Fibroblast of skin of scalp (primary cell): ENCODE measurements at regions not wholly inside any gene's neighbourhood (a gene's known extent, or its start where the extent isn't known, plus 50 kb on each side); places are given as distances from the start of the nearest gene placed in this dataset.
A peak's percentile ranks its signal among the peaks of the same experiment; 100 is the strongest.
"Not testable (repeated sequence)": the region's sequence is repeated elsewhere in the genome, so short reads cannot be mapped to it uniquely, and the experiment has no call there.

Experiments used
- DNase-seq: peaks from one replicate; pipeline ENCODE4 v3.0.0-alpha.2; 2013

- no peak for DNase-seq
Measured at GRCh38 chr5:164532235-164532900, 1026.9 kb downstream of the MAT2B start.

DNA sequence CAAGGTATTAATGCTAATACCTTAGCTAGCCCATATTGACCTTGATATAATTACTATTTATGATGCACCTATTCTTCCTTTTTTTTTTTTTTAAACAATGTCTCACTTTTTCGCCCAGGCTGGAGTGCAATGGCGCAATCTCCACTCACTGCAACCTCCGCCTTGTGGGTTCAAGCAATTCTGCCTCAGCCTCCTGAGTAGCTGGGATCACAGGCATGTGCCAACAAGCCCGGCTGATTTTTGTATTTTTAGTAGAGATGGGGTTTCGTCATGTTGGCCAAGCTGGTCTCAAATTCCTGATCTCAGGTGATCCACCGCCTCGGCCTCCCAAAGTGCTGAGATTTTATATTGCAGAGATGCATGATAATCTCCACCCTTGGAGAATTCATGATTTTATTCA is 1028.0 kb downstream of the MAT2B start:
- not testable (repeated sequence) for DNase-seq

DNA sequence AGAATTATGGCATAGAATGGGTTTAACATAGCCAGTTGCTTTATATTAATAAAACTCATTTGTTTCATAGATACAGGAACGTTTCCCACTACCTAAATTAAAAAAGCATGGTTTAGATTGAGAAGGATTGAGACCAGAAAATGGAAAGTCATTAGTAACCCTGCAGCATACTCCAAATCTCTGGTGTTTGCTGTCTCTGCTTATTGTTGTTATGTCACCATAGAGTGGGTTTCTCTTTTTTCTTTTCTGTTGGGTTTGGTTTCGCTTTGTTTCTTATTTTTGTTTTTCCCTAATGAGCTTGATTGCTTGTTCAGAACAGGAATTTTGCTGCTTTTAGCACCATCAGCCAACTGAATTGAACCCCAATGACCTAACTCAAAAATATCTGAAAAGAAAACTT is 1034.8 kb downstream of the MAT2B start:
- no peak for DNase-seq

- no peak for DNase-seq
Measured at GRCh38 chr5:164545507-164545906, 1040.1 kb downstream of the MAT2B start.

GRCh38 chr5:164553851-164554250 is 1048.4 kb downstream of the MAT2B start:
- no peak for DNase-seq

GRCh38 chr5:164555809-164556208 is 1050.4 kb downstream of the MAT2B start:
- no peak for DNase-seq

GRCh38 chr5:164560216-164560615 is 1054.8 kb downstream of the MAT2B start:
- no peak for DNase-seq

DNA sequence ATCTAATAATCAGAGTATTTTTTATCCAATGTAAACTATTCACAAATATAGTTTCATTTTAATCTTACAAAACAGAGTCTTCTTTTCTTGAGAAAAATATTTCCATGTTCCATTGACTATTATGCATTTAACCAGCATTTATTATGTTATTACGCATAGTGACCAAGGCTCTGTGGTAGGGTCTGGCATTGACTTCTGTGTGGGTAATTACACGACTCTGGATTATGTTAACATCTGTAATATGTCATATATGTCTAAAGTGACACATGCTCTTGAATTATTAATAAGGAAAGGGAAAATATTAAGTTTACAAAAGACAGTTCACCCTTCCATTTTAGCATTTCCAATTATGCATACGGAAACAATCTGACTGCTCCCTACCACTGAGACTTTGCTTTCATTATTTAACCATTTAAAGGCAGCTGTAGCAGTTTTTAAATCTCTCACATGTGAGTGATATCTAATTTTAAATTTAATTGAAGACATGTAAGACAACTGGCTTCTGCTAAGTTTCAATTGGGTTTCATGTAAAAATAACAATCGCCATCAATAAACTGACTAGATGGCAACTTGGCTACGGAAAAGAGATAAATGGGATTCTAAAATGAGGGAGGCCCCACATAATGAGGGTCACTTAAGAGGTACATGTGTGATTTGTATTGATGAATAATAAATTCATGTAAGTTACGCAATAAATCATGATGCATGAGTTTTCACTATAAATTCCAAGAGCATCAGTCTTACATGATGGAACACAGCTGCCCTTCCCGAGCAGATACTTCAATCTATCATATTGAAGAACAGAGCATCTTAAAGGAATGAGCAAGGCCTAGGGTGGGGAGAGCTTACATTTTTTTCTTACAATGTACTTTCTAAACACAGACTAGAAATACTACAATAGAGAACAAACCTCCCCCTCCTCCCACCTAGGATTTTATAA is 1056.8 kb downstream of the MAT2B start:
- peak; percentile 12 for DNase-seq

DNA sequence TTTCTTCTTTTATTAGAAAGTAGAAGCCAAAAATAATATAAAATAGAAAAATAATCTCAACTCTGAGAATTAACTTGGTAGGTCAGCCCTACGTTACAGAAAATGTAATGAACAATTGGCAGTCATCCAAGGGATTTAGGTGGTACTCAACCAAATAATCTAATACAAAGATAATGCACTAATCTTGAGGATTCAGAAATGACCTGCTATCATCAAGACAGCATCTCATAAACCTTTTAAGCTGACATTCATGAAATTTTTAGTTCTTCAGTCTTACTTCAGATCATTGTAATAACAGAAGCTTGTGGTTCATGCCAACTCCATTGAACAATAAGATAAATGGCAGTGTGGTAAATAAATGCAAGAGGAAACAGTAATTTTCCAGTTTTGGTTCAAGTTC is 1058.0 kb downstream of the MAT2B start:
- no peak for DNase-seq

DNA sequence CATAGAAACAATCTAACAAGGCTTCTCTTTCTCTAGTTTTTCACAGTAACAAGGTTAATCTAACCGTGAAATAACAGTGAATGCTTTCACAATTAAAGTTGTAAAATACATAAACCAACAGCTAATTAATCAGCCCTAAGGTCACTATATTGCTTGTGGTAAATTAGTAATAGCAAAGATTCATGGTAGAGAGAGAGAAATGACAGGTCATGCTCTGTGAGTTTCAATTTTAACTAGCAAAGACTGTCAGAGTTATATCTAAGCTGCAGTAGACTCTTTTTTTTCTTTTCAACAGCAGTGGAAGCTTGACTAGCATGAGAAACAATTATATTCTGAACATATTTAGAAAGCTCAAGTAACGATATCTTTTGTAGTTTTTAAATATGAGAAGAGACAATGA is 1068.0 kb downstream of the MAT2B start:
- DNase-seq: no peak

DNA sequence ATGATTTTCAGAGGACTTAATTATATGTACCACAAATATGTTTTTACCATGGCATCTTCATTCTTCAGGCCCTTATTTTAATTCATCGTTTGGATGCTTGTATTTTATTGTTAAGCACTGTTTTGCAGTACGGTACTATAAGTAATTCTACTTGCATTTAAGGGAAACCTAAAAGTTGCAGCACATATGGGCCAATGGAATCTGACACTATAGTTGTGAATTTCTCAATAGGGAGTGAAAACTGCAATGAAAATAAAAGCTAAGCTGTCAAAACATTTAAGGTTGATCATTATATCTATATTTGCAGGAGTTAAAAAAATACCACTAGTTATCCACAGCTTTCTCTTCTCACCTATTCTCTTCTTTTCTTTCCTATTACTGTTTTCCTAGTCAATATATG is 1071.8 kb downstream of the MAT2B start:
- no peak for DNase-seq

GRCh38 chr5:164577742-164578141 is 1072.3 kb downstream of the MAT2B start:
- DNase-seq: no peak

DNA sequence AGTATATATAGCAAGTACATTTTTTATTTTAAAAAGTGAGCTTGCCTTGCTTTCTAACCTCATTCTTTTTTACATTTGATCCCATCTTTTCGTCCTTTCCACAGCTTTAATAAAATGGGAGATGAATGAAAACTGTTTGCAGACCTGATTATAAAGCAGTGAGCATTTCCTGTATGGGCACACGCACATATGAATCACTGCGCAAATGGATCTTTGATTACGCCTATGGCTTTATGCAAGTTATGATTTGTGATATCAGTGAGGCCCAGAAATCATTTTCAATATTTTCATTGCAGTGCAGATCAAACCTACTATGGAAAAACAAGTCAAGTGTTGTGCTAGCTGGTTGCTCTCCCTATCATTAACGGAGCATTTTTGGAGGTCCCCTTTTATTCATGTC is 1073.0 kb downstream of the MAT2B start:
- no peak for DNase-seq

GRCh38 chr5:164578911-164579310 is 1073.5 kb downstream of the MAT2B start:
- DNase-seq: no peak

DNA sequence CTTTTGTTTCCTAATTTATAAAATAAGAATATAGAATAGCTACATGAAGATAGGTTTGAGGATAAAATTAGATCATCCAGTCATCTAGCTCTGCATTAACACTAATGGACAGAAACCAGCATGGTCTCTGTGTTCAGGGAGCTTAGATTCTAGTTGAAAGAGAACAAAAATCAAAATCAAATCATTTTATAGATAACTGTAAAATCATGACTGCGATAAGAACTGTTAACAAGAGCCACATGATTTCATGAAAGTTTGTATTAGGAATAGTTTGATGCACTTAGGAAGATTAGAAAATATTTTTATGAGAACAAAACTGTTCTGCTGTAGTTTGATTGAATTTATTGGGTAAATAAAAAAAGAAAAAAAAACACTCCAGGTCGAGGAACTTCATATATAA is 1074.7 kb downstream of the MAT2B start:
- DNase-seq: no peak

DNA sequence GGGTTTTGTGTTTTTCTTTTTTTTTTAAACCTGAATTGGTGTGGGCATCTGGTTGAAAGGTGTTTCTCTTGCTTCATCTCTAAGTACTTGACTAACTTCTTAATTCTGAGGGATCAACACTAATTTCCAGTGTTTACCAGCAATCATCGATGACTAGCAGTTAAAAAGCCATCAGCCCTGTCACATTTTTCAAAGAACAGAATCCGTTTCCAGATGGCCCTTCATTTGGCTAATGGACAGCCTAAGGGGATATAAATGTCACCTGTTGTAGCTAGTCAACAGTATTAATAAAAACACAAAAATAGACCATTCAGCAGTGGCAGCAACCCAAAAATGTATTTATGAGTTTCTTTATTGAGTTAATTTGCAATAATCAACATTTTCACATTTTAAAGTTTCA is 1076.5 kb downstream of the MAT2B start:
- no peak for DNase-seq

- no peak for DNase-seq
Measured at GRCh38 chr5:164593982-164594381, 1088.6 kb downstream of the MAT2B start.

DNA sequence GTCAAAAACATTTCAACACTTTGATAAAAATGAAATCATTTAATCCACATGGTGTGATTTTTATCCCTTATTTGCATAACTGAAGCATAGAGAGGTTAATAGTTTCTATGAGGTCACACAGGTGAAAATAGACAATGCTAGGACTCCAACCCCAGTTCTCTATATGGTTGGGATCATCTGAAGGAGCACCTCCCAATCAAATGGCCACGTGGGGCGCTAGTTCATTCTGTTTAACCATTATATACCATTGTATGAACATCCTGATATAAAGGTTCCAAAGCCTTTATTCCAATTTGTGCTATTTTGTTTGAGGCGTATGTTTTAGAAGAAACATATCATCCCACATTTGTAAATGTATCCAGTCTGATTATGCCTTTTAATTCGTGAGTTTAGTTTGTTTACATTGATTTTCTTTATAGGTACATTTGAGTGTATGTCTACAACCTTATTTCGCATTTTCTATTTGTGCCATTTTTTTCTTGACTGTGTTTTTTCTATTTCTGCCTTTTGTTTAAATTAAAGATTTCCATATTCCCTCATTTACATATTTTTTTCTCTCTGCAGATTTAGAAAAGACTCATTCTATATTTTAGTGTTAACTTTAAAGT is 1092.0 kb downstream of the MAT2B start:
- no peak for DNase-seq

- peak; percentile 23 for DNase-seq
Measured at GRCh38 chr5:164600274-164600673, 1094.9 kb downstream of the MAT2B start.

- DNase-seq: no peak
Measured at GRCh38 chr5:164600929-164601535, 1095.6 kb downstream of the MAT2B start.

- no peak for DNase-seq
Measured at GRCh38 chr5:164608507-164608906, 1103.1 kb downstream of the MAT2B start.

DNA sequence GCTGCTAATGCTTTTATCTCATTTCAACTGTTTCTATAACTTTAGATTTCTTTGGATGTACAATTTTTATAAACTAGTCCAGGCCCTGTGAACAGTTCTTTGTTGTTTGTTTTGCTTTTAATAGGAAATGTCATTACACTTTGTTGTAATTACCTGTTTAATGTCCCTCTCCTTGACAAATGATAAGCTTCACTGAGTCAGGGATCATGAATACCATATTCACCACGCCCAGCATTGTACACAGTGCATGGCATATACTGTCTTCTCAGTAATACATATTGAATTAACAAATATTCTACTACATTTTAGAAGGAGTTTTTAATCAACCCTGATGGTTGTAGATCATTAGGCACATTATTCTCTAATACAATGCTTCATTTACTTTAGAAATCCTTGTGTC is 1105.0 kb downstream of the MAT2B start:
- DNase-seq: no peak

GRCh38 chr5:164614707-164615106 is 1109.3 kb downstream of the MAT2B start:
- no peak for DNase-seq
